ENCODE measurements at regions not wholly inside any gene's neighbourhood (a gene's known extent, or its start where the extent isn't known, plus 50 kb on each side); places are given as distances from the start of the nearest gene placed in this dataset.

DNA sequence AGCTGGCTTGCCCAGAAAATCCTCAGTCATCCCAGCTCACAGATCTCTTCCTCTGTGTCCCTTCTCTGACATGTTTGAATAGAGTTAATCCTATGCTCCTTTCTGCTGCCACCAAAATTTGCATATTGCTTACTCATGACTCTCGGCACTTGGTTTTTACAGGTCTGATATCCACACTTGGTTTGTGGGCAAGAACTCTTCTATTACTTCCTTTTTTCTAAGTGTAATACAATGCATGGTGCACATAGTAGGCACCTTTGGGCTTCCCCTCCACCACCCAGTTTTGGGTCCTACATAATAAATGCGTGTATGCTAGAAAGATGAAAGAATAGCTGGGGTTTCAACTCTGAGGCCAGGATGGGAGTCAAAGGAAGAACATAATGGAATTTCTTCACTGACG lies 69.7 kb upstream of the GRK3 start:
- TF ChIP-seq ZFP30 (CRISPR knock-in tag; IDR thresholded peaks at IDR 0.05), result no peak
- no peak for TF ChIP-seq RARB (CRISPR knock-in tag; IDR thresholded peaks at IDR 0.05)
- TF ChIP-seq ZNF8 (CRISPR knock-in tag; IDR thresholded peaks at IDR 0.05), result no peak
- no peak for TF ChIP-seq GLIS3 (CRISPR knock-in tag; IDR thresholded peaks at IDR 0.05)
- TF ChIP-seq, protein P1, sequence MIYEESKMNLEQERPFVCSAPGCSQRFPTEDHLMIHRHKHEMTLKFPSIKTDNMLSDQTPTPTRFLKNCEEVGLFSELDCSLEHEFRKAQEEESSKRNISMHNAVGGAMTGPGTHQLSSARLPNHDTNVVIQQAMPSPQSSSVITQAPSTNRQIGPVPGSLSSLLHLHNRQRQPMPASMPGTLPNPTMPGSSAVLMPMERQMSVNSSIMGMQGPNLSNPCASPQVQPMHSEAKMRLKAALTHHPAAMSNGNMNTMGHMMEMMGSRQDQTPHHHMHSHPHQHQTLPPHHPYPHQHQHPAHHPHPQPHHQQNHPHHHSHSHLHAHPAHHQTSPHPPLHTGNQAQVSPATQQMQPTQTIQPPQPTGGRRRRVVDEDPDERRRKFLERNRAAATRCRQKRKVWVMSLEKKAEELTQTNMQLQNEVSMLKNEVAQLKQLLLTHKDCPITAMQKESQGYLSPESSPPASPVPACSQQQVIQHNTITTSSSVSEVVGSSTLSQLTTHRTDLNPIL (CRISPR knock-in tag; IDR thresholded peaks at IDR 0.05; ENCODE audit: low read depth), result no peak
- TF ChIP-seq ISL1 (CRISPR knock-in tag; IDR thresholded peaks at IDR 0.05), result no peak
- TF ChIP-seq, protein P2, sequence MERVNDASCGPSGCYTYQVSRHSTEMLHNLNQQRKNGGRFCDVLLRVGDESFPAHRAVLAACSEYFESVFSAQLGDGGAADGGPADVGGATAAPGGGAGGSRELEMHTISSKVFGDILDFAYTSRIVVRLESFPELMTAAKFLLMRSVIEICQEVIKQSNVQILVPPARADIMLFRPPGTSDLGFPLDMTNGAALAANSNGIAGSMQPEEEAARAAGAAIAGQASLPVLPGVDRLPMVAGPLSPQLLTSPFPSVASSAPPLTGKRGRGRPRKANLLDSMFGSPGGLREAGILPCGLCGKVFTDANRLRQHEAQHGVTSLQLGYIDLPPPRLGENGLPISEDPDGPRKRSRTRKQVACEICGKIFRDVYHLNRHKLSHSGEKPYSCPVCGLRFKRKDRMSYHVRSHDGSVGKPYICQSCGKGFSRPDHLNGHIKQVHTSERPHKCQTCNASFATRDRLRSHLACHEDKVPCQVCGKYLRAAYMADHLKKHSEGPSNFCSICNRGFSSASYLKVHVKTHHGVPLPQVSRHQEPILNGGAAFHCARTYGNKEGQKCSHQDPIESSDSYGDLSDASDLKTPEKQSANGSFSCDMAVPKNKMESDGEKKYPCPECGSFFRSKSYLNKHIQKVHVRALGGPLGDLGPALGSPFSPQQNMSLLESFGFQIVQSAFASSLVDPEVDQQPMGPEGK (CRISPR knock-in tag; IDR thresholded peaks at IDR 0.05; ENCODE audit: borderline replicate concordance), result no peak
- TF ChIP-seq ZFP3 (CRISPR knock-in tag; IDR thresholded peaks at IDR 0.05), result no peak
- no peak for TF ChIP-seq ARNTL (CRISPR knock-in tag; IDR thresholded peaks at IDR 0.05; ENCODE audit: borderline replicate concordance, low read depth)
- TF ChIP-seq, protein P3, sequence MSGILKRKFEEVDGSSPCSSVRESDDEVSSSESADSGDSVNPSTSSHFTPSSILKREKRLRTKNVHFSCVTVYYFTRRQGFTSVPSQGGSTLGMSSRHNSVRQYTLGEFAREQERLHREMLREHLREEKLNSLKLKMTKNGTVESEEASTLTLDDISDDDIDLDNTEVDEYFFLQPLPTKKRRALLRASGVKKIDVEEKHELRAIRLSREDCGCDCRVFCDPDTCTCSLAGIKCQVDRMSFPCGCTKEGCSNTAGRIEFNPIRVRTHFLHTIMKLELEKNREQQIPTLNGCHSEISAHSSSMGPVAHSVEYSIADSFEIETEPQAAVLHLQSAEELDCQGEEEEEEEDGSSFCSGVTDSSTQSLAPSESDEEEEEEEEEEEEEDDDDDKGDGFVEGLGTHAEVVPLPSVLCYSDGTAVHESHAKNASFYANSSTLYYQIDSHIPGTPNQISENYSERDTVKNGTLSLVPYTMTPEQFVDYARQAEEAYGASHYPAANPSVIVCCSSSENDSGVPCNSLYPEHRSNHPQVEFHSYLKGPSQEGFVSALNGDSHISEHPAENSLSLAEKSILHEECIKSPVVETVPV (CRISPR knock-in tag; IDR thresholded peaks at IDR 0.05), result no peak
- TF ChIP-seq PPARA (CRISPR knock-in tag; IDR thresholded peaks at IDR 0.05; ENCODE audit: borderline replicate concordance), result no peak
- TF ChIP-seq ZC3H10 (CRISPR knock-in tag; IDR thresholded peaks at IDR 0.05), result no peak
- no peak for TF ChIP-seq BACH2 (CRISPR knock-in tag; IDR thresholded peaks at IDR 0.05; ENCODE audit: borderline replicate concordance)
- TF ChIP-seq OSR1 (CRISPR knock-in tag; IDR thresholded peaks at IDR 0.05), result no peak
